ENCODE measurements at regions not wholly inside any gene's neighbourhood (a gene's known extent, or its start where the extent isn't known, plus 50 kb on each side); places are given as distances from the start of the nearest gene placed in this dataset.

GRCh38 chr10:9800011-9800410 is 1217.7 kb upstream of the CELF2 start:
- Histone ChIP-seq H2AFZ (ENCODE audit: control insufficient read depth, low read length) (no peak overlapping the region), H3K4me2 (ENCODE audit: control insufficient read depth, extremely low read depth, insufficient read depth, low read depth, low read length) (no peak overlapping the region), H4K20me1 (ENCODE audit: control insufficient read depth, extremely low read depth, insufficient read depth, low read length) (no peaks in the 10 kb centered on the region), H3K4me1 (ENCODE audit: control insufficient read depth, extremely low read depth, insufficient read depth, low read length) (no peaks in the 10 kb centered on the region), H3K36me3 (ENCODE audit: control insufficient read depth in 2 of 2, extremely low read depth in 1 of 2, insufficient read depth in 2 of 2, low read length in 2 of 2) (no peaks in the 10 kb centered on the region), H3K9me1 (ENCODE audit: control insufficient read depth, extremely low read depth, insufficient read depth, low read length) (no peaks in the 10 kb centered on the region), H3K9ac (ENCODE audit: control insufficient read depth, extremely low read depth, insufficient read depth, low read length) (no peak overlapping the region), H3K27me3 (ENCODE audit: control insufficient read depth, extremely low read depth, insufficient read depth, low read length) (no peaks in the 10 kb centered on the region), H3K4me3 (ENCODE audit: control insufficient read depth in 2 of 3, extremely low read depth in 1 of 3, insufficient read depth in 2 of 3, low read depth in 1 of 3, low read length in 3 of 3) (no peak overlapping the region), H3K27ac (ENCODE audit: control insufficient read depth, insufficient read depth, low read length) (no peak overlapping the region), H3K79me2 (ENCODE audit: control insufficient read depth, insufficient read depth, low read length) (no peaks in the 10 kb centered on the region), H3K9me3 (ENCODE audit: control insufficient read depth, low read depth, low read length) (no peaks in the 10 kb centered on the region)
- dilution Hi-C loops (cut with MboI; ENCODE audit: extremely low pct_ligation_motif_present, low sequenced_read_pairs), result no loop called here
- DNase-seq (ENCODE audit: low read depth, low spot score) (no peak), FAIRE-seq (no peak)
- TF ChIP-seq EZH2 (IDR thresholded peaks at IDR 0.05; ENCODE audit: low read length) (no peak), CTCF (optimal IDR thresholded peaks at IDR 0.05 in 1 of 3, IDR thresholded peaks at IDR 0.05 in 1 of 3, conservative IDR thresholded peaks at IDR 0.05 in 1 of 3; ENCODE audit: extremely low read depth in 1 of 3, insufficient read depth in 2 of 3, low read length in 3 of 3) (no peak)

- FAIRE-seq, result no peak
- Histone ChIP-seq H3K9me1 (ENCODE audit: control insufficient read depth, extremely low read depth, insufficient read depth, low read length) (no peaks in the 10 kb centered on the region), H3K36me3 (ENCODE audit: control insufficient read depth in 2 of 2, extremely low read depth in 1 of 2, insufficient read depth in 2 of 2, low read length in 2 of 2) (no peaks in the 10 kb centered on the region), H3K79me2 (ENCODE audit: control insufficient read depth, insufficient read depth, low read length) (no peaks in the 10 kb centered on the region), H3K4me3 (ENCODE audit: control insufficient read depth in 2 of 3, extremely low read depth in 1 of 3, insufficient read depth in 2 of 3, low read depth in 1 of 3, low read length in 3 of 3) (no peak overlapping the region), H3K4me2 (ENCODE audit: control insufficient read depth, extremely low read depth, insufficient read depth, low read depth, low read length) (no peak overlapping the region), H3K27me3 (ENCODE audit: control insufficient read depth, extremely low read depth, insufficient read depth, low read length) (no peaks in the 10 kb centered on the region), H3K27ac (ENCODE audit: control insufficient read depth, insufficient read depth, low read length) (no peak overlapping the region), H3K9ac (ENCODE audit: control insufficient read depth, extremely low read depth, insufficient read depth, low read length) (no peak overlapping the region), H3K4me1 (ENCODE audit: control insufficient read depth, extremely low read depth, insufficient read depth, low read length) (no peaks in the 10 kb centered on the region), H3K9me3 (ENCODE audit: control insufficient read depth, low read depth, low read length) (no peaks in the 10 kb centered on the region), H2AFZ (ENCODE audit: control insufficient read depth, low read length) (no peak overlapping the region), H4K20me1 (ENCODE audit: control insufficient read depth, extremely low read depth, insufficient read depth, low read length) (no peaks in the 10 kb centered on the region)
- TF ChIP-seq EZH2 (IDR thresholded peaks at IDR 0.05; ENCODE audit: low read length), result no peak
- TF ChIP-seq CTCF (optimal IDR thresholded peaks at IDR 0.05 in 1 of 3, IDR thresholded peaks at IDR 0.05 in 1 of 3, conservative IDR thresholded peaks at IDR 0.05 in 1 of 3; ENCODE audit: extremely low read depth in 1 of 3, insufficient read depth in 2 of 3, low read length in 3 of 3), result no peak
- no peak for DNase-seq (ENCODE audit: low read depth, low spot score)
- dilution Hi-C loops (cut with MboI; ENCODE audit: extremely low pct_ligation_motif_present, low sequenced_read_pairs), result no loop called here
Observed at GRCh38 chr10:9800571-9800970, 1217.1 kb upstream of the CELF2 start.
